Glutamatergic neuron (in vitro differentiated cells): ENCODE measurements at regions not wholly inside any gene's neighbourhood (a gene's known extent, or its start where the extent isn't known, plus 50 kb on each side); places are given as distances from the start of the nearest gene placed in this dataset.

ENCODE experiments used
- DNase-seq: peaks from one replicate; pipeline ENCODE4 v3.0.0; 2022
- H3K27ac Mint-ChIP-seq: one replicate; pipeline ENCODE4 v1.8.0; 2020; ENCODE audit warnings: mild to moderate bottlenecking, mixed read lengths, inconsistent platforms; ENCODE audit not compliant: unreplicated experiment
- H3K27me3 Mint-ChIP-seq: one replicate; pipeline ENCODE4 v1.8.0; 2020; ENCODE audit warnings: mild to moderate bottlenecking, moderate library complexity, mixed read lengths, inconsistent platforms; ENCODE audit not compliant: unreplicated experiment
- H3K36me3 Mint-ChIP-seq: one replicate; pipeline ENCODE4 v1.8.0; 2020; ENCODE audit warnings: mild to moderate bottlenecking, mixed read lengths, inconsistent platforms; ENCODE audit not compliant: unreplicated experiment
- H3K4me1 Mint-ChIP-seq: one replicate; pipeline ENCODE4 v1.8.0; 2020; ENCODE audit warnings: mild to moderate bottlenecking, low read depth, mixed read lengths, inconsistent platforms; ENCODE audit not compliant: unreplicated experiment
- H3K4me3 Mint-ChIP-seq: one replicate; pipeline ENCODE4 v1.8.0; 2020; ENCODE audit warnings: mild to moderate bottlenecking, mixed read lengths, inconsistent platforms; ENCODE audit not compliant: unreplicated experiment
- H3K9me3 Mint-ChIP-seq: one replicate; pipeline ENCODE4 v1.8.0; 2020; ENCODE audit warnings: mild to moderate bottlenecking, moderate library complexity, mixed read lengths, inconsistent platforms; ENCODE audit not compliant: unreplicated experiment
- TF ChIP-seq, protein P1 (sequence below): fragments of 200-600 bp; sonication (generic); IDR thresholded peaks from one replicate; pipeline ENCODE4 v1.5.0; 2021; ENCODE audit not compliant: partially characterized antibody, unreplicated experiment

- Mint-ChIP-seq H3K4me1 (peaks cover 9% of the 10 kb centered on the region), H3K4me3 (no peak overlapping the region), H3K9me3 (peaks cover 6% of the 10 kb centered on the region), H3K27me3 (peaks cover 9% of the 10 kb centered on the region), H3K27ac (no peak overlapping the region), H3K36me3 (no peaks in the 10 kb centered on the region)
- no peak for DNase-seq
- TF ChIP-seq, protein P1, sequence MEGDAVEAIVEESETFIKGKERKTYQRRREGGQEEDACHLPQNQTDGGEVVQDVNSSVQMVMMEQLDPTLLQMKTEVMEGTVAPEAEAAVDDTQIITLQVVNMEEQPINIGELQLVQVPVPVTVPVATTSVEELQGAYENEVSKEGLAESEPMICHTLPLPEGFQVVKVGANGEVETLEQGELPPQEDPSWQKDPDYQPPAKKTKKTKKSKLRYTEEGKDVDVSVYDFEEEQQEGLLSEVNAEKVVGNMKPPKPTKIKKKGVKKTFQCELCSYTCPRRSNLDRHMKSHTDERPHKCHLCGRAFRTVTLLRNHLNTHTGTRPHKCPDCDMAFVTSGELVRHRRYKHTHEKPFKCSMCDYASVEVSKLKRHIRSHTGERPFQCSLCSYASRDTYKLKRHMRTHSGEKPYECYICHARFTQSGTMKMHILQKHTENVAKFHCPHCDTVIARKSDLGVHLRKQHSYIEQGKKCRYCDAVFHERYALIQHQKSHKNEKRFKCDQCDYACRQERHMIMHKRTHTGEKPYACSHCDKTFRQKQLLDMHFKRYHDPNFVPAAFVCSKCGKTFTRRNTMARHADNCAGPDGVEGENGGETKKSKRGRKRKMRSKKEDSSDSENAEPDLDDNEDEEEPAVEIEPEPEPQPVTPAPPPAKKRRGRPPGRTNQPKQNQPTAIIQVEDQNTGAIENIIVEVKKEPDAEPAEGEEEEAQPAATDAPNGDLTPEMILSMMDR: no peak
Measured at GRCh38 chr5:113652161-113652560, 138.7 kb downstream of the YTHDC2 start.

DNA sequence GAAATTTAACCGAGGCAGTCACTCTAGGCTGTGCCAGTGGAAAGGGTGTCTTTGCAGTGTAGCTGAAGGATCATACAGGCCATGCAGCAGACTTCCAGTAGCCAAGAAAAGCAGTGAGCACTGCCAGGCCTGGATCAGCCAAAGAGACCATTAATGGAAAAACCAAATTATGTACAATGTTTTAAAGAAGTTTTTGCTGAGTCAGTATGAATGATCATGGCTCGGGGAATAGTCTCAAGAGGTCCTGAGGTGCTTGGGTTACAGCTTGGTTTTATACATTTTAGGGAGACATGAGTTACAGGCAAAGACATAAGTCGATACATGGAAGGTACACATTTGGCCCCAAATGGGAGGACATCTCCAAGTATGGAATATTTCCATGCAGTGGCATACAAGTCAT lies 141.3 kb downstream of the YTHDC2 start:
- Mint-ChIP-seq H3K27me3 (no peaks in the 10 kb centered on the region), H3K27ac (no peak overlapping the region), H3K4me1 (peaks cover 8% of the 10 kb centered on the region), H3K9me3 (peaks cover 4% of the 10 kb centered on the region), H3K4me3 (no peak overlapping the region), H3K36me3 (no peaks in the 10 kb centered on the region)
- DNase-seq: no peak
- TF ChIP-seq, protein P1: no peak

DNA sequence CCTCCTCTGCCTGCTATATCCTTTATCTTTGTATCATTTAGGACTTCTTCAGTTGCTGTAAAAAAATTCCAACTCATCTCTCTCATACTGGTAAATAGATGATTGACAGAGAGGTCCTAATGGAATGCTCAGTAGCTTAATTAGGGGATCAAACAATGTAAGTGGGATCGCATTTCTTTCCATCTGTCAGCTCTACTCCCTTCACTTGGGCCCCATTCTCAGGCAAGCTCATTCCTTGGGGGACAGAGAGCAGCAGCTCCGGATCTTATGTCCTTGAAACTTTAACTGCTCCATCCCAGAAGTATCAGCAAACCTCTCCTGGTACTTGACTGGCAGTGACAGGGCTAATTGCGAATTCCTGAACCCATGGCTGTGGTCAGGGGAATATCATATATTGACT lies 146.7 kb downstream of the YTHDC2 start:
- Mint-ChIP-seq H3K27ac (peak overlapping the region; percentile 80), H3K4me3 (peak overlapping the region; percentile 52), H3K4me1 (peaks cover 20% of the 10 kb centered on the region), H3K36me3 (no peaks in the 10 kb centered on the region), H3K9me3 (no peaks in the 10 kb centered on the region), H3K27me3 (no peaks in the 10 kb centered on the region)
- TF ChIP-seq, protein P1: no peak
- DNase-seq: no peak

DNA sequence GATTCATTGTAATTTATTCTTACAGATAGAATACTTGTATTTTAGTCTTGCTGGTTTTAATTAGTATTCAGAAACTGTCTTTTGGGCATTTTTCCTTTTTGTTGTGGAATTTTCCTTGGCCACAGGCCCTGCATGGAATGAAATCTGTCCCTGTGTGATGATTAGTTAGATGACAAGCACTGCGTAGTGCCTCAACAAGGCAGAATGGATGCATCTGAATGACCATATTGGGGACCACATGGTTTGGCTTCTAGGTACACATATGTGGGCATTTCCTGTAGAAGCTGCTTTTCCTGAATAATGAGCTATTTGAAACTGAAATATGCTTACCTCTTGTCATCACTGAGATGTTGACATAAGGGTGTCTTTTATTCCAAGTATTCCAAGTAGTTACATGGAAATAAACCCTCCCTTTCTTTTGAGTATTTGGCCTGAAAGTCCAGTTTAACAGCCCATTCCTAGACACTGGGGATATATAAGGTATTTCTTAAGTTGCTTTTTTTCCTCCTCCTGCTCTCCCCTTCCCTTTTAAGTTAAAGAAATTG lies 147.3 kb downstream of the YTHDC2 start:
- Mint-ChIP-seq H3K27me3 (no peaks in the 10 kb centered on the region), H3K9me3 (no peaks in the 10 kb centered on the region), H3K27ac (peak overlapping the region; percentile 71), H3K4me3 (peak overlapping the region; percentile 21), H3K36me3 (no peaks in the 10 kb centered on the region), H3K4me1 (peaks cover 20% of the 10 kb centered on the region)
- TF ChIP-seq, protein P1: no peak
- no peak for DNase-seq

DNA sequence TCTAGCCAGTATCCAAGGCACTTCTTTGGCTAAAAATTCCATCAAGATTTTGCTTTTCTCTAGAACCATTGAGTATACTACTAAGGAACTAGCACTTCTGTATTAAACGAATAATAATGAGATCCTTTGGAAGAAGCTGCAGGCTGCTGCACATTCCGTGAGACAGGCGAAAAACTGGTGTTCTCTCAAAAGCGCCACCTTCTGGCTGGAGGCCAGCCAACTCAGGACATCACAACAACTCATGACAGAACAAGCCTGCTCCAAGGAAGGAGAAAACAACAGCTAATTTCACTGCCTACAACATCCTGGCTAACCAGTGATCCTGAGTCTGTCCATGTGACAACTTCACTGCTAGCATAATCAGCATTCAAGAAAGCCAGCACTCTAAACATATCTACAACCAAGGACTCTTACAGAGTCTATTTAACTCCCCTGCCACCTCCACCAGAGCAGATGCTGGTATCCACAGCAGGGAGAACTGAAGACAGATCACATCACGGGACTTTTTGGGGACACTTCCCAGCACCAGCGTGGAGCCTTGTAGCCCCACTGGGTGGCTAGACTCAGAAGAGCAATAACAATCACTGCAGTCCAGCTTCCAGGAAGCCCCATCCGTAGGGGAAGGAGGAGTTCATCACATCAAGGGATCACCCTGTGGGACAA lies 150.5 kb downstream of the YTHDC2 start:
- peaks cover 20% of the 10 kb centered on the region for H3K4me1 Mint-ChIP-seq
- H3K4me3 Mint-ChIP-seq: no peak overlapping the region
- peak overlapping the region; percentile 4 for H3K27ac Mint-ChIP-seq
- H3K27me3 Mint-ChIP-seq: no peaks in the 10 kb centered on the region
- H3K9me3 Mint-ChIP-seq: peaks cover 2% of the 10 kb centered on the region
- TF ChIP-seq, protein P1: no peak
- H3K36me3 Mint-ChIP-seq: no peaks in the 10 kb centered on the region
- DNase-seq: peak; percentile 63
